ENCODE measurements at regions not wholly inside any gene's neighbourhood (a gene's known extent, or its start where the extent isn't known, plus 50 kb on each side); places are given as distances from the start of the nearest gene placed in this dataset.

- in situ Hi-C loops (cut with HindIII; ENCODE audit: low sequenced_read_pairs) = no loop called here
- no peak for DNase-seq (ENCODE audit: low read depth)
- no peak for TF ChIP-seq CTCF (IDR thresholded peaks at IDR 0.05; ENCODE audit: low read depth, low read length, missing control alignments)
- H3K4me3 ChIP-seq (ENCODE audit: low read depth, low read length) = no peak overlapping the region
Observed at GRCh38 chr4:178953447-178954120, 1511.3 kb upstream of the AGA start.

- no peak for DNase-seq (ENCODE audit: low read depth)
- in situ Hi-C loops (cut with HindIII; ENCODE audit: low sequenced_read_pairs) = no loop called here
- no peak for TF ChIP-seq CTCF (IDR thresholded peaks at IDR 0.05; ENCODE audit: low read depth, low read length, missing control alignments)
- no peak overlapping the region for H3K4me3 ChIP-seq (ENCODE audit: low read depth, low read length)
Observed at GRCh38 chr4:178955614-178956013, 1513.4 kb upstream of the AGA start.

DNA sequence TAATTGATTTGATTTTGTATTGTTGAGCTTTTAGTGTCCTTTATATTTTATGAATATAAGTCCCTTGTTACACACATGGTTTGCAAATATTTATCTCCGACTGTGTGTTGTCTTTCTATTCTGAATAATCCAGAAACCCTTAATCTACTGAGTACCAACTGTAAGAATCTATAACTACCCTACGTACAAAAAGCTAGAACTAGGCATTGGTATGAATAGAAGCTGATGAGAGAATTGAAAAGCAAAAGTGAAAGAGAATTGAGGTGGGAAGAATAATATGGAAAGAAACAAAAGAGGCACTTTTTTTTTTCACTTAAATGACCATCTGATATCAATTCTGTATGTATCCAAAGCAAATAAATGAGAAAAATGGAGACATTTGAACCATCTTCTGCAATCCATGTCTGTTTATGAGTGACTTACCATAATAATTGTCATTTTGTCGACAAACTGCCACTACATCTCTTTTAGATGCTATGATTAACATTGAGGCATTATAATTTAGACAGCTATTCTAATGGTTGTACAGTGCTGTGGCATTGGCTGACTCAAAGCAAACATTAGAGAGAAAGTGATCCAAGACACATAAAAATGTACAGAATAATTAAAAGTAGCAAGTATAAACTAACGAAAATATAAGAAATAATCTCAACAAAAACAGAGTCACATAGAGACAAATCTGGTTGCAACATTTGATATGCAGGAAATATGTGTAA, 1516.6 kb upstream of the AGA start:
- no peak overlapping the region for H3K4me3 ChIP-seq (ENCODE audit: low read depth, low read length)
- no peak for DNase-seq (ENCODE audit: low read depth)
- in situ Hi-C loops (cut with HindIII; ENCODE audit: low sequenced_read_pairs) = no loop called here
- TF ChIP-seq CTCF (IDR thresholded peaks at IDR 0.05; ENCODE audit: low read depth, low read length, missing control alignments) = no peak

- H3K4me3 ChIP-seq (ENCODE audit: low read depth, low read length) = no peak overlapping the region
- DNase-seq (ENCODE audit: low read depth) = no peak
- no peak for TF ChIP-seq CTCF (IDR thresholded peaks at IDR 0.05; ENCODE audit: low read depth, low read length, missing control alignments)
- in situ Hi-C loops (cut with HindIII; ENCODE audit: low sequenced_read_pairs) = no loop called here
Observed at GRCh38 chr4:178963446-178964045, 1521.3 kb upstream of the AGA start.

DNA sequence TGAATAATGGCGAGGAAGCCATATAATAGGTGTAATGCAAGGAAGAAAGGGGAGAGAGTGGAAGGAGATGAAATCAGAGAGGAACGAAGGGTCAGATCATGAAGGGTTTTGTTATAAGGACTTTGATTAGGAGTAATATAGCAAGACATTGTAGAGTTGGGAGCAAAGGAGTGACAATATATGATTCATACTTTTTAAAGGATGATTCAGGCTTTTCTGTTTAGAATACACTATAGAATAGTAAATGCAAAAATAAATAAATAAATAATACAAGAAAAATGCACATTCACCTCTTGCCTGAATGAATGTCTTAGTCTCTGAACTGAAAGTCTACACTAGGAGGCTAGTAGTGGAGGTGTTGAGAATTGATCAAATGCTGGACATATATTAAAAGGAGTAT, 1524.4 kb upstream of the AGA start:
- no peak for DNase-seq (ENCODE audit: low read depth)
- in situ Hi-C loops (cut with HindIII; ENCODE audit: low sequenced_read_pairs) = no loop called here
- H3K4me3 ChIP-seq (ENCODE audit: low read depth, low read length) = no peak overlapping the region
- TF ChIP-seq CTCF (IDR thresholded peaks at IDR 0.05; ENCODE audit: low read depth, low read length, missing control alignments) = no peak

DNA sequence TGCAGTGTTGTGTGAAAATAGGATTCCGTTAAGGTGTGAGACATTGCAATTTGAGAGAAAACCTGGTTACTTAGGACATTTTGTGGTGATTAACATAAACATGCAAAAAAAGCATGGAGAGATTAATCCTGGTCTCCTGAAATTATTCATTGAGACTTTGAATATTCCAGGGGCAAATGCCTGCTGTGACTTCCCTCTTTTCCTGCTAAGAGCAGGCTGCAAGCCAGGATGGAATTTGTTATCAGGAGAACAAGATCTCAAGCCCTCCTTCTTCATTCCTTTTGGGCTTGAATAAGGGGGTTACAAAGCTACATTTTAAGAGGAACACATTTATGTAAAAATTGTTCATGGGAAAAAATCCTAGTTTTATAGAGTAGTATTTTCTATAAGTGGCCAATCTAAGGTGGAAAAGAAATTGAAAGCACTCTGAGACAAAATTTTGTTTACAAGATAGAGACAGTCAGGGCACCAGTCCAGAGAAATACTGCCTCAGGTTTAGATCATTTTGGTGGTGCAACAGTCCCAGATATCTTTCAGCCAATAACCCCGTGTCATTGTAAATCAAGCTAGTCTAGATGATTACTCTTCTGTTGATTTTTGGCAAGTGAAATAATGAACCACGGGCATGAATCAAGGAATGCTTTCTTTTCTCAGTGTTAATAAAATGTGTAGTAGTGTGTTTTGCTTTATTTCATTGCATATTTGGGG, 1528.3 kb upstream of the AGA start:
- in situ Hi-C loops (cut with HindIII; ENCODE audit: low sequenced_read_pairs) = no loop called here
- no peak for DNase-seq (ENCODE audit: low read depth)
- no peak overlapping the region for H3K4me3 ChIP-seq (ENCODE audit: low read depth, low read length)
- no peak for TF ChIP-seq CTCF (IDR thresholded peaks at IDR 0.05; ENCODE audit: low read depth, low read length, missing control alignments)

Data from astrocyte of the cerebellum (primary cell).